HG03064 (cell line): ENCODE measurements at regions not wholly inside any gene's neighbourhood (a gene's known extent, or its start where the extent isn't known, plus 50 kb on each side); places are given as distances from the start of the nearest gene placed in this dataset.

Experiments
- ATAC-seq: cut with Tn5 transposase; IDR thresholded peaks from one replicate; pipeline ENCODE4 v1.9.1; 2021; ENCODE audit warnings: low read depth; ENCODE audit not compliant: unreplicated experiment

DNA sequence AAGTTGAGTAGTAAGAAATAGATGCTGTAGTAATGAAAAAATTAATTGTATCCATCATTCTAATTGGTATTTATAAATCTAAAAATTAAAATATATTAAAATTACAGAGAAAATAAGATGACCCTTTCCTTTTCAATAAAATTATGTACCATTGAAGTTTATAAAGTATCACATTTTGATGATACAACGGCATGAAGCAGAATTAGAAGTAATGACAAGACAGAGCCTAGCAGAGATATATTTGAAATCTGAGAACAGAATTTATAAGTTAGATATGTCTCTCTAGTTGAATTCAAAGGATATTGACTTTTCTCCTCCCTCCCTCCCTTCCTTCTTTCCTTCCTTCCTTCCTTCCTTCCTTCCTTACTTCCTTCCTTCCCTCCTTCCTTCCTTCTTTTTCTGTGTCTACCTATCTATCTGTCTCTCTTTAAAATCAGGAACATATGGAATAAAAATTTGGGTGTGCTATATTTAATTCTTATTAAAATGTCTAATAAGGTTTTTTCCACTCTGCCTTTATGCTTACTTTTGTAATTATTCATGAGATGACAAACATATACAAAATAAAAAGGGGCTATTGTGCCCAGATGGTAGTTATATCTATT is 258.5 kb upstream of the CD180 start:
- ATAC-seq = no peak

DNA sequence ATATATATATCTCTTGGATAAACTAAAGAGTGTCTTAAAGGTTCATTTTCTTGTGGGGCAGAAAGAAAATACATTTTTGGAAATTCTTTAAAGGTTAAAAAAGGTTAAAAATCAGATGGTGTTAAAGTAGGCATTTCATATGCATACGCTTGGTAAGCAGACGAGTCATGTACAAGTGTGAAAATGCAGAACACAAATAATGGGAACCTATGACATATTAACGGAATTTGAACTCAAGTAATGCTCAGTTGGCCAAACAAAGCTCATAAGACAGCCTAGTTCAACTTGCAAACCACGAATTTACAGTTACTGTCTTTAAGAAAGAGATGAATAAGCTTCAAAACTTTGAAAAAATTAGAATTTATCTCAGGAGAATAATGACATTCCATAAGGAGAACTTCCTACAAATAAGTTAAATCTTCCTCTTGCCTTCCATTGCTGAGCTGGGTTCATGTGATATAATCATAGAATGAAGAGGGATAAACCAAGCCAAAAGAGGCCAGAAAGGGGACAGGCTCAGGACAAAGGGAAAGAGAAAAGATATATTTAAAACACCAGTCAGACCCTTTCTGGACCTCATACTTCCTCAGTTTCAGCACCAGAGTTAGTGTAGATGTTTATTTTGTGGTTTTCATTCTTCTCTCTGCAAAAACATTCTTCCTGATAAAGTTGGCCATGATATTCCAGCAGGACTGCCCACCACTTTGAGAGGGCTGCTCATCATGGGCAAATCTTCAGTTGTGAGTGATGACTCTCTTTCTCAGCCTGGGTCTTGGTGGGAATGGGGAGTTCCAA is 256.7 kb upstream of the CD180 start:
- no peak for ATAC-seq

DNA sequence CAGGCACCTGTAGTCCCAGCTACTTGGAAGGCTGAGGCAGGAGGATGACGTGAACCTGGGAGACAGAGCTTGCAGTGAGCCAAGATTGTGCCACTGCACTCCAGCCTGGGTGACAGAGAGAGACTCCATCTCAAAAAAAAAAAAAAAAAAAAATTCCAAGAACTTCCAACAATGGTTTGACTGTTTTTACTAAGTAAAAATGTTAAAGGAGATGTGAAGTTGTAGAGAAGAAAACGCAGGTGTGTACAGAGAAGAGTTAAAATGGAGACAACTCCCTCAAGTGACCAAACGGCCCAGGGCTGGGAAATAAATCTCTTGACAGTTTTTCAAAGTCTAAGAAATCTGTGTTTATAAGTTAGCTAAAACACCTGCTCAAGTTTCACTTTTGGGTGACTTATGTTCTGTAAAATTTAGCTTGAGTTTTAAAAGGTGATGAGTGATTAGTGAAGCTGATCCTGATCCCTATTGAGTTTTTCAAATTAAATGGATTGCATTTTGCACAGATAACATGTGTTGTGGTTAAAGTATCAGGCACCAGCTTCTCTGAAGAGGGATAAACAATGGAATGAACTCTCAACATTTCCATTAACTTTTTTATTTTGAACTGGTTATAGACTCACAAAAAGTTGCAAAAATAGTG is 255.2 kb upstream of the CD180 start:
- no peak for ATAC-seq

DNA sequence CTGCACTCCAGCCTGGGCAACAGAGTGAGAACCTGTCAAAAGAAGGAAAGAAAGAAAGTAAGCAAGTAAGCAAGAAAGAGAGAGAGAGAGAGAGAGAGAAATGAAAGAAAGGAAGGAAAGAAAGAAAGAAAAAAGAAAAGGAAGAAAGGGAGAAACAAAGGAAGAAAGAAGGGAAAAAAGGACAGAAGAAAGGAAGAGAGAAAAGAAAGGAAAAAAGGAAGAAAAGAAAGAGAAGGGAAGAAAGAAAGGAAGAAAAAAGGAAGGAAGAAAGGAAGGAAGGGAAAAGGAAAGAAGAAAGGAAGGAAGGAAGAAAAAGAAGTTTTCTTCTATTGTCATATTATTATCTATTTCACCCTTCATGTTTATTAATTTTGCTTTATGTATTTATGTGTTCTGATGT is 251.1 kb upstream of the CD180 start:
- ATAC-seq = no peak

DNA sequence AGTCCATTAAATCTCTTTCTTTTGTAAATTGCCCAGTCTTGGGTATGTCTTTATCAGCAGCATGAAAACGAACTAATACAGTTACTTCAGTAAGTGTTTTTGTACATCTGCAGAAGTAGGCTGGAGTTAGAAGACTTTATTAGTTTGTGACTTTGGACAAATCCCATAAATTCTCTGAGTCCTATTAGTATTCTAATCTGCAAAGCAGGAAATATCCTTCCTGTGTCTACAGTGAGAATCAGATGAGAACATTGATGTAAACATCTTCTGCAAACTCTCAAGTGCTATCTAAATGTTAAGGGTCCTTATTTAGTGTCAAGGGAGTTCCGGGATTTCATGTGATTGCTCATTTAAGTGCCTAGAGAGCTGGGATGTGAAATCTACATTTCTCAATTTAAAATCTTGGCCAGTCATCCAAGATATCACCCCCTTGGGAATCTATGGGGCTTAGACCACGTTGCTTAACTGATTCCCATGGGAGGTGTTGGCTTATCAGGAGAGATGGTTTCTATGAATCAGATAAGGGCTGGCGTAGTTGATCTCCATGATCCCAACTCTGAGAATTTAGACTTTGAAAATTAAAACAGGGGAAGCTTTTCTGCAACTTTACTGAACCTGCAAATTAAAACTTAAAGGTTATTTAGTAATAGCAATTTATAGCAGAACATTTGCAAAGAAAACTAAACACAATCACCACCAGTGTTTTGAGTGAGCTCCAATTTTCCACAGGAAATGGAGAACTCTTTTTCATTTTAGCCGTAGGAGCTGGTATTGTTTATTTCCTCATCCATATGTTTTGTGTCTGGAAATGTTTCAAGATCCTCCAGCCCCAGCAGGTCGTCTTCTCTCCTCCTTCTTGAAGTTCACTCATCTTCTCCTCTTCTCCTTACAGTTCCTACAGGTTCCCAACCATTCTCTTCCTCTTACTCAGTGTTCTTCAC is 241.6 kb upstream of the CD180 start:
- no peak for ATAC-seq

DNA sequence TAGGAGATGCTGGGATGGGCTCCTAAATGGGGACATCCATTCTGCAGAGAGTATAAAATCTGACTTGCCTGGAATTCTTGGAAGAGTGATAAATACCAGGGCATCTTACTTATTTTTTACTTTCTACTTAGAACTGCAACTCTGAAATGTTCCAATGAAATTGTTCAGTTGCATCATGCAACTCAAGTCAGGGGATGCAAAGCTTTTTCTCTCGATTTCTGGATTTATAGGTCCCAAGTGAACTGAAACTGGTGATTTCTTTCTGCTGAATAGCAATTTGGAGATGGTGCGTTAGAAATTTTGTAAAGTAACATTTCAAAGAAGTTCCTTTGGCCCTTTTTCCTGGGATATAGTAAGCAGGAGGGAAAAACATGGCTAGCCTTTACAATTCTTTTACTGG is 238.4 kb upstream of the CD180 start:
- no peak for ATAC-seq

DNA sequence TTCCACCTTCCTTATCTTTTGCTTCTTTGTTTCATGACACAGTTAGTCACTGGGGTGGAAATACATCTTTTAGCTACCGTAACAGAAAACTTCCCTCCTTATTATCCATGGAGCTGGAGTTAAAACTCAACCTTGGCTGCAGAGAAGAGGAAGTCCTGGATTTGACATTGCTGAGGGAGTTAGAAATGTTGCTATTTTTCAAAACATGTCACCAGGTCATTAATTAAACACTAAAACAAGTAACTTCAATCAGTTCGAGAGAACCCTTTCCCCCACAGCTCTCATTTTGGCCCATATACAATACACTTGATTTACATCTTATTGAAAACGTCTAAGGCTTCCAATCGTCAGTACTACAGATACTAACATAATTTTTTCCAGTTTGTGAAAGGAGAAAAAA is 237.9 kb upstream of the CD180 start:
- ATAC-seq = no peak

DNA sequence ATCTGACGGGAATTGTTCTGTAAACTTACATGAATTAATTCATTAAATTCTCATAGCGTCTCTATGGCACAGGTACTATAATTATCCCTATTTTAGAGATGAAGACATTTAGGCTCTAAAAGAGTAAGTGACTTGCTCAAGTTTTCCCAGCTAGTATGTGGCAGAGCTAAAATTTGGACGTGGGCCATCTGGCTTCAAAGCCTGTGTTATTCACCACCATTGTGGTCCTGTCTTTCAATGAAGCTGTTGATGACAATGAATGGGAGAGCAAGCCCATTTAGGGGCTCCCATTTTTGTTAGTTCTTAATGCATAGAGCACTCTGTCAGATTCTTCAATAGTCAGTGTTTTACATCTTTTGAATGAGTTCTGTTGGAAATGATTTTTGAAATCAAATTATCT is 236.0 kb upstream of the CD180 start:
- ATAC-seq = no peak

DNA sequence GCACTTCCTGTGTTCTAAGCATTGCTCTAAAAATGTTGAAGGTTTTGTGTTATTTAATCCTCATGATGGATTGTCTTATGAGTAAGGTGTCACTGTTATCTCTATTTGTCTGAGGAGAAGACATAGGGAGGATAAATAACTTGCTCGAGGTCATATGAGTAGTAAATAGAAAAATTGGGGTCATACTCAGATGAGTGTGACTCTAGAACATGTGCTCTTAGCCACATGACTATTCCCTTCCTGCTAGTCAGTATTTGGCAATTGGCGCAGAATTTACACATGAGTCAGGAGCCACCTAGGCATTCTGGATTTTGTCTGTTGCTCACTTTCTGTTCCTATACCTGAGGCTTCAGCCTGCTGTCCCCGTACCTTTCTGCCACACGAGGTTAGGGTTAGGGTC is 234.6 kb upstream of the CD180 start:
- ATAC-seq = no peak

DNA sequence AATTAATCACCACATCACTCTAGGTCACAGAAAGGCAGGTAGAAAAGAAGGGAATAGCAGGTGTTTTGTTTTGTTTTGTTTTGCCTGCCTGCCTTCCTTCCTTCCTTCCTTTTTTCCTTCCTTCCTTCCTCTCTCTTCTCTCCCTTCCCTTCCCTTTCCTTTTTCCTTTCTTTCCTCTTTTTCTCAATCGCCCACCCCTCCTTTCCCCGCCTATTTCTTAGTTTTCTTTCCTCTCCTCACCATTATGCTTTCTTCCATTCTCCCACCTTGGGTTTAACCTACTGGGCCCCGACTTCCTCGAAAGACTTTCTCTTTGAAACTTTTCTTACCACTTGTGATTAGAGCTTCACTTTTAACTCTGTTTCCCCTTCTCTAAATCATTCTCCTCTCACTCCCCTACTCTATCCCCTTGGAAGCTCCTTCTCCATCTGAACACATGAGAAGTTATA is 231.3 kb upstream of the CD180 start:
- no peak for ATAC-seq

DNA sequence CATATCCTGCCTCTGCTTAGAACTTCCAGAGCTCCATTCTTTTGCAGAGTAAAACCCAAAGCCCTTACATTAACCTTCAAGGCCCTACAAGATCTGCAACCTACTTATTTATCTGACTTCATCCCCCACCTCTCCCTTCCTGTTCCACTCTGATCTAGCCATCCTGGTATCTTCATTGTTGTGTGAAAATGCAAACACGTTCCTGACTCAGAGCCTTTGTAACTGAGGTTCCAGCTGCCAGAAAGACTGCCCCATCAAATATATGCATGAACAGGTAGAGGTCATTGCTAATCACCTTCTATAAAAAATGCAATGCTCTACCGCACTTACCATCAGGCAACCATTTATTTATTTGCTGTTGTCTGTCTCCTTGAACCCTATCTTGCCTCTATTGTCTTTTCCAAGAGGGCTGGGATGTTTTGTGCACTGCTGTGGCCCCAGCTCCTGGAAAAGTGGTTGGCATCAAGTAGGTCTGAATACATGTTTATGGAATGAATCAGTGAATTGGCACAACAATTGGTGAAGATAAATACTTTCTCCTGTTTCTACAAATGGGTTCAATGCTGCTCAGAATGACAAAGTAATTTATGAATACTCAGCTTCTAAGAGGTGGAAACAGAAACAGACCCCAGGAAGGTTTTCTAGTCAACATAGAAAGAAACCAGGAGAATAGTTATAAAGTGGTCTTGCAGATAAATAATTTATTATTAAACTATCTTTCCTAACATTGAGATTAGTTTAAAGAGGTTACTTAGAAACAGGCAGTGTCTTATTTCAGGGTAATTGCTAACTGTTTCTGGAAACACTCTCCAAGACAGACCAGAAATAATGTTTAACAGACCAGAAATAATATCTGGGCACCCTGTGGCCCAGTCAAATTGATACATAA is 230.6 kb upstream of the CD180 start:
- ATAC-seq = no peak

DNA sequence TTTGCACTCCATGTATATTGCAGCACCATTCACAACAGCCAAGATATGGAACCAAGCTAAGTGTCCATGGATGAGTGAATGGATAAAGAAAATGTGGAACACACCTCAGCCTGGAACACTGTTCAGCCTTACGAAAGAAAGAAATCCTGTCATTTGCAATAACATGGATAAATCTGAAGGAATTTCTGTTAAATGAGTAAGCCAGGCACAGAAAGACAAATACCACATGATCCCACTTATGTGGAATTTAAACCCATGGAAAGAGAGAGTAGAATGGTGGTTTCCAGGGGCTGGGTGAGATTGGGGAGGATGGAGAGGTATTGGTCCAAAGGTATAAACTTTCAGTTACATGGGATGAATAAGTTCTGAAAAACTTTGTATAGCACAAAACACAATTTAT is 228.9 kb upstream of the CD180 start:
- ATAC-seq = no peak

DNA sequence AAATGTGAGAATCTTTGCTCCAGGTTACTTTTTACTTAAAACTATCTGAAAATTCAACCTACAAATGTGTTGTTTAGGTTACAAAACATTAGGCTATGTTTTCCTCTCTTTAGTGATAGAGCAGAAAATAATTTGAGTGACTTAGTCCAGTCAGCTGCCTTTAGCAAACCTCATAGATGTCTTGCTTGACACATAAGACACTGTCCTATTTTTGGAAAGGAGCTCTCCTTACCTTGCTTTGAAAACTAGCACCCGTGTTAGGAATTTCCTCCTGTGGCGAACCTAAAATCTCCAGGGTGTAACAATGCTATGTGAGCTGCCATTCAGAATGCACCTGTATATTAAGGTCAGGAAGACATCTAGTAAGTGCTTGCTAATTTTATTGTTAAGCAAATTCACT is 221.2 kb upstream of the CD180 start:
- no peak for ATAC-seq

DNA sequence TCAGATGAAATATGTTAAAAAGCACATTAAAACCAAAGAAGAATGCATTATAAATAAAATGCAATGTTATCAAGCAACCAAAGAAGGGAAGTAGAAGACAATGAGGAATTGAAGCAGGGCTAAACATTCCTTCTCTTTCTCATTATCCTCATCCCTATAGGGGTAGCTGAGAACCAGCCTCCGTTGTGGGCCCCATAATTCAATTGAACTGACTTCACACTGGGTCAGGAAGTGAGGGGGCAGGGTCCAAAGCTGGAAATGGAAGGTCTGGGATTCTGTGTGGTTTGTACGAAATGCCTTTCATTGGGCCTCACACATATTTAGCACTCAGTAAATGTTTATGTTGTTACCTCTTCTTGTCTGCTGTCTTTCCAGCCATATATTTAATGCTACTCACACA is 220.4 kb upstream of the CD180 start:
- ATAC-seq = no peak

DNA sequence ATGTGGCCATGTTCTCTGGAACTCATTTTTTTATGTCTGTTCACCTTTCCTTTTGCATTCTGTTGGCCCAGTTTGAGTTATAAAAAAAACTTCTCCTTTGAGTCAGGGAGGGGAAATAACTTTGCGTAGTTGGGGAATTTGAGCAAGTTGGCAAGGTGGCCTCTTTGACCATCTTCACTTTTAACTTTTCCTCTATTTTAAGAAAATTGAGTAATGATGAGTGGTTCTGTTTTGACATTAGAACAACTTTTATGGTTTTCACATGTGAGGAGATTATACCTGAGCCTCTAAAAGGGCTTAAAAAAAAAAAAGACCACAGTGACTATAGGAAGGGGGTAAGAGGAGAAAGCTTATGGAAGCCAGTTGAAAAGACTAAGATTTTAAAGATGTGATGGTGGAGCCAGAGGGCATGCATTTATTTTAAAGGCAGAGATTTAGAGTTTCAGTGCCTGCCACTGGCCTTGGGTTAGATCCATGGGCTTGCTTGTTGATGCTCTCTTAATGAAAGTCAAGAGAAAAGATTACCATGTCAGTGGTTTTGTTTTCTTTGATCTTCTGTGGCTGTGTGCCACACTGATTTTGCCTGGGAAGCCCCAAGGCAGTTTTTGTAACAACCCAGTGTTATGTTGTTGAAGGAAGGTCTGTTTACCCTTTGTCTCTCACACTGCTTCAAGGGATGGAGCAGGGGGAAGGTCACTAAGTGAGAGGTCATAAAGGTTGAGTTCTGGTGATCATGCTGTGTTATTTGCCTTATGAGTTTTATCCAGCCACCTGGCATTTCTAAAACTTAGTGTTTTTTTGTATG is 219.7 kb upstream of the CD180 start:
- no peak for ATAC-seq

DNA sequence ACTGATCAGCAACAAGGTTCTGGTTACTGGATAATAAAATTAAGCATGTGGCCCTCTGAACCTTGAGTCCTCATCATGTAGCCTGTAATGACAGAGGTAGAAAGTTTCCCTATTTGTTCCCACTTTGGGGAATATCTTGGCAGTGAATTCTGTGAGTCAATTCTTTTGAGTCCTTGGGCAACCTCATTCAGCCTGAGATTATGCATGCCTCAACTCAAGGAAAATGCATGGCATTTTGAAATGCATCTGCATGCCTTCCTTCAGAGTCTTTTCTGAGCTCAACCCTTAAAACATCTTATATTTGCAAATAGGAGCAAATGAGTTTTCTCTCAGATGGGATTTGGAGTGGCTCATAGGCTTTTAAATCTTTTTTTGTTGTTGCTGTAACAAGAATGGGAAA is 218.1 kb upstream of the CD180 start:
- no peak for ATAC-seq

DNA sequence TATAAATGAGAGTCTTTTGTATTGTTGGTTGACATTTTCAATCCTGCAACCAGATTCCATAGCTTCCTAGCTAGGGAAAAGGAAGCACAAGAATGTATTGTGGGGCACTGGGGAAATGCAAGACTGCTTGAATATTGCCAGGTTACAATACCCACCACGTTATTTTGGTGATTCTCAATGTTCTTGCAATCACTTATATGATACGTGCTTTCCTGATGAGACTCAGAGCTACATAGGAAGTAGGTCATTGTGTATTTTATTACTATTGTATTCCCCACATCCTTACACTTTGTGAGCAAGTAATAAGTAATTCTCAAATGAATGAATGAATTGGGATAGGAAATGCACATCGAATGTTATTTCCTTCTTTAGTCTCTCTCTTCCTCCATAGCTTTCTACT is 217.1 kb upstream of the CD180 start:
- ATAC-seq = no peak

DNA sequence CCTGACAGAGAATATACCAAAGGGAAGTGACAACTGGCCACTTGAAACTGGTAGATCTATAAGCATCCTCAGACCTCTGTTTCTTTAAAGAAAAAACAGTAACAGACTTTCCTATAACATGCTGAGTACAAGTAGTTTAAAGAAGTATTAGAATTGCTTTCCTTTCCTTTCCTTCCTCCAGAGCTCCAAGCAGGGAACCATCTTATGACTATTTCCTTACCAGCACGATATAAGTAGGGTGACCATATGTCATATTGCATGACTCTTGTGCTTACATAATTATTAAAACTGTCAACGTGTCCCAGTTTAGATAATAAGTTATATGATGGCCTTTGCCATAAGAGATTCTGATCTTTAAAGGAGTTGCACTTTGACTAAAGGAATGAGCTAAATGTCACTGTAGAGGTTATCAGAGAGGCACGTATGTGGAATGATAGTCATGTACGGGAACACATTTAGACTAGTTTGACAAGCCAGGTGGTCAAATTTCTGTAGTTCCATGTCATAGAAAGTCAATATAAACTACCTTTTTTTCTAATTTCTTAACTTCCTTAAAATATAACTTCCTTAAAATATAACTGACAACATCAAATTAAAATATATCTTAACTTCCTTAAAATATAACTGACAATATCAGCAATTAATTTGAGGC is 212.7 kb upstream of the CD180 start:
- no peak for ATAC-seq

DNA sequence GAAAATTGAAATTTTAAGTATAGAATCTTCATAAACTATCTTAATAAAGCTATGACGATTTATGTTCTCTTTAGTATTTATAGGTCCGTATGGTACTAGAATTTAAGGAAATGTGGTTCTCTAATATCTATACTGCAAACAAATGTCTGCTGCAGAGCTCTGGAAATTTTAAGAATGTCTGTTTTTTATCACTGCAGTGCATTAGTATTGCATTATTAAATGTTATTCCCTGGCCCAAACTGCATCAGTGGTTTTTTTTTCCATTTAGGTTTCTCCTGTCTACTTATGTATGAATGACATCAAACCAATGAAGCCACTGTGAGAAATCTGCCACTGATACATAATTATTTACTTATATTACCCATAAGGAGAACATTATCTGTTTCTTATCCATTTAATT is 211.4 kb upstream of the CD180 start:
- ATAC-seq = no peak
